GM04503 (cell line): ENCODE measurements at regions not wholly inside any gene's neighbourhood (a gene's known extent, or its start where the extent isn't known, plus 50 kb on each side); places are given as distances from the start of the nearest gene placed in this dataset.

ENCODE experiments used
- DNase-seq: peaks from one replicate; pipeline ENCODE4 v3.0.0-alpha.2; 2012; ENCODE audit warnings: low read depth

DNA sequence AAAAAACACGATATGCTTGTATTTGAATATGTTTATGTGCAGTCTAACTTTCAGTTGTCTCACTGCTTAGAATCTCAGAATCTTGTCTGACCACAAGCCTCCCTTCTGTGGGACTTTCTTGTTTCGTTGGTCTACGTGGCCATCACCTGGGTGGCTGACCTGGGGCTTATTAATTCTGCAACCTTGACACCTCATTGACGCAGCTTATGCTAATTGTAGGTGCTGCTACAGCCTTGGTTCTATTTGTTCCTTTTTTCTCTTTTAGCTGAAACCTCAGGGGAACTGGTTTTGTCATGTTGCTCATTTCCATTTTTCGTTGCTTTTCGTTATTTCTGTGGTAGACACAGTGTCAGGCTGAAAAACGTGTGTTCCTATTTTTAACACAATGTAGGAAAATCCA lies 273.7 kb downstream of the SLC4A3 start:
- no peak for DNase-seq

DNA sequence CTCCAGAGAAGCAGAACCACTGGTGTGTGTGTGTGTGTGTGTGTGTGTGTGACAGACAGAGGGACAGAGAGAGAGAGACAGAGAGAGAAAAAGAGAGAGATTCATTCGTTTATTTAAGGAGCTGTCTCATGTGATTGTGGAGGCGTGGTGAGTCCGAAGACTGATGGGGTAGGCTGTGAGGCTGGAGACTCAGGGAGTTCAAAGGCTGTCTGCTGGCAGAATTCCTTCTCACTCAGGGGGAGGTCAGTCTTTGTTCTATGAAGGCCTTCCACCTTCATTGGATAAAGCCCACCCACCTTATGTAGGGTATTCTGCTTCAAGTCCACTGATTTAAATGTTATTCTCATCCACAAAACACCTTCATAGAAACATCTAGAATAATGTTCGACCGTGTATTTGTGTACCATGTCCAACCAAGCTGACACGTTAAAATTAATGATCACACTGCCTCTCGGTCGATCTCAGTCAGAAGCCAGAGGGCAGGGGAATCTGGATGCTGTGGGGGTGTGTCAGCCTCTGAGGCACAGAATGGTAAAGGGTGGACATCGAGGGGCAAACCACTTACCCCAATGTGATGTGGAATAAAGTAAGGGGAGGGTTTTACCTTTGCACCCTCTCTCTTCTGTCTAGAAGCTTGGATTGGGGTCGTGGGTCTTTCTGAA lies 275.6 kb downstream of the SLC4A3 start:
- no peak for DNase-seq

DNA sequence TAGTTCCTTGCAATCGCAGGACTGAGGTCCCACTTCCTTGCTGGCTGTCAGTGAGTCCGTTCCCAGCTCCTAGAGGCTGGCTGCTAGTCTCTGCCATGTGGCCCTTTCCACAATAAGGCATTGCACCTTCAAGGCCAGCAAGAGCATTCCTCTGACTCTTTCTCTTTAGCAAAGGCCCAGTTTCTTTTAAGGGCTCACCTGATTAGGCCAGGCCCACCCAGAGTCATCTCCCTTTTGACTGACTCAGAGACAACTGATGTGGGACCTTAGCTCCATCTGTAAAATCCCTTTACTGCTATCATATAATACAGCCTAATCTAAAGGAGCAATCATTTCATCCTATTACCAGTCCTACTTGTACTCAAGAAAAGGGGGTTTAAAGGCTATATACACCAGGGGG lies 278.2 kb downstream of the SLC4A3 start:
- DNase-seq = no peak

DNA sequence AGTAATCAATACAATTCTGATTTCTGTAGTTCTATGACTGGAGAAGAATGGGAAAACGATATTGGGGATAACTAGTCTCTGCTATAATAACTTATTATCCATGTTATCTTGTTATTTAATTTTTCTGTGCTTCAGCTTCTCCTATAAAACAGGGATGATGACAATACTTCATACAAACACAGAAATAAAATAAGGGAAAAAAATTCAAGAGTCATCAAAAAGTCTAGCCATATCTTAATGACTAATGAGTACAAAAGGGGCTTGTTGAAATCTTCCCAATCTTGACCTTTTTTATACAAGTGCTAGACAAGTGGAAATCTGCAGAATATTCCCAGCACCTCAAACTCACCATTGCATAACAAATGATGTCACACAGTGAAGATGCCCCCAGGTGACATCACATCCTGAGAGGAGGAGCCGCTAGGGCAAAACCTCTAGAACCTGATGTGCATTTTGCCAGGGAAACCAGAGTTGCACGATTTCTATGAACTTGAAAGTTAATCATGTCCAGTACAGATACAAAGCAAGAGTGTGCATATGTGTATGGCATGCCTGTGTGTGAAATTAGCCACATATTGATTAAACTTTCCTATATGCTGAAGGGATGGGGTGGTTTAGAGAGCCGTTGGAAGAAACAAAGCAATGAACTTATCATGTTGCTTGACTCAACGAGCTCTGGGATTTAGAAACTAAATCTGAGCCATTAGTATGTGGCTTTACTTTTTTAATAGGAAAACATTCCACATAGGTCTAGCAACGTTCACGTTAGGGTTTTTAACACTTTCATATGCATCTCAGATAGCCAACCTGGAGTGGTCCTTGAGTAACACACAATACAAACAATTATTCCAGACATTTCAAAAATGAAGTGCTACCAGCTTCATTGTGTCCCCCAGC lies 278.9 kb downstream of the SLC4A3 start:
- no peak for DNase-seq

DNA sequence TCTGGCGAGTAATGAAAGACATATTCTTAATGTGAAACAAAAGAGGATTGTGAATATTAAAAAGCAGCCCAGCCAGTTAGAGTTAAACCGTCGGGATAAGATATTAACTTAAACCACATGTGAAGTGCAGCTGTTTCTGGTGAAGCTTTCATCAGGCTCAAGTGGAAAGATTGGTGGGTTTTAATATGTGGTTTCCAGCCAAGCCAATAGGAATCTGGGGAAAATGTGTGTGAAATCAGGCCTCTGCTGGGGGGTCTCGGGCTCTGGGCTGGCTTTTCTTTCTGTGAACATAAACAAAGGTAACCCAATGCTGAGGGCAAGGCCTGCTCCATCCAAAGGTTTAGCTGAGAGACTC lies 279.6 kb downstream of the SLC4A3 start:
- DNase-seq = no peak

DNA sequence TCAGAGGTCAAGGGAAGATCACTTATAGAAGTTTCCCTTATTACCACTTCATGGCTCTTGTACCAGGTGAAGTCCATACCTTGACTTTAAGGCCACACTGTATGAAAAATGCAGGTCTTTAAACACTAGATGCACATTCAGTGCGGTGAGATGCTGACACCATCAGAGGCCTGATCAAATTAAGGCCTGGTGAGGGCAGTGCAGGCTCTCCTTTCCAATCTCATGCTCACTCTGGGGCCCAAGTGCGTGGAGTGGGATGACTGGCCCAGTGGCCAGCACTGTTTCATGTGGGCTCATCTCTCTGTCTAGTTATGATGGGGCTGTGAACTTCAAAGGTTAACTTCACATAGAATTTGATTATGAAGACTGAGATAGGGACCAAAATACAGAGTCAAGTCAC lies 281.1 kb downstream of the SLC4A3 start:
- no peak for DNase-seq

DNA sequence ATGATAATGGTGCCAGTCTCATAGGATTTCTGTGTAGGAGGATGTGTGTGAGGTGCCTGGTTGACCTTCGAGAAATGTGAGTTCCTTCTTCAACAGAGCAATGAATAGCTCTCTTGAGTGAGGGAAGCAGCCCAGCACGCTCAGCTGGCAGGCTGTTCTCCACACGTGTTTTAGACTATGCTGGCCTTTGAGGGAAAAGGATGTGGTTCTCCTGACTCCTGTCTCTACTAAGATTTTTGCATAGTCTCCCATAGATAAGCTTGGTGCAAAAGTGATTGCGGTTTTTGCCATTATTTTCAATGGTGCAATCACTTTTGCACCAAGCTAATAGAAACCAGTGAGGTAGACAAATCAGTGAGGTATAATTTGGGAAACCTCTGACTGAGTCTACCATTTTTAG lies 284.1 kb downstream of the SLC4A3 start:
- no peak for DNase-seq

DNA sequence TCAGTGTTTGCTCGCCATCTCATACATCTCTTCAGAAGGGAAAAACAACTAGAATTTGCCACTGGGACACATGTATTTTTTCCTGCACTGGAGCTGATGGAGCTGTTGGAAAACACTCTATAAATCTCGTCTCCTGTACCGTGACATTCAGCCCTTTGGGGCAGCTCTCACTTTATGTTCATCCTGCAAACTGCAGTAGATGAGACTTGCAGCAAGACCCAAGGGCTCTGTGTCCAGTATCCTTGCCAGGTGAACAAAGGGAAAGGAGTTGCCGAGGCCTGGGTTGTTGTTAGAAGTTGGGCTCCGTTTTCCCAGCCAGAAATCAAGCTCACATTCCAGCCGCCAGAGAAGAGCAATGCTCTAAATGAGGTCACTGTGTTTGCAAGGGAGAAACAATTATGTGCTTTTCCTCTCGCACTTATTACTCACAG lies 285.1 kb downstream of the SLC4A3 start:
- peak; percentile 31 for DNase-seq

DNA sequence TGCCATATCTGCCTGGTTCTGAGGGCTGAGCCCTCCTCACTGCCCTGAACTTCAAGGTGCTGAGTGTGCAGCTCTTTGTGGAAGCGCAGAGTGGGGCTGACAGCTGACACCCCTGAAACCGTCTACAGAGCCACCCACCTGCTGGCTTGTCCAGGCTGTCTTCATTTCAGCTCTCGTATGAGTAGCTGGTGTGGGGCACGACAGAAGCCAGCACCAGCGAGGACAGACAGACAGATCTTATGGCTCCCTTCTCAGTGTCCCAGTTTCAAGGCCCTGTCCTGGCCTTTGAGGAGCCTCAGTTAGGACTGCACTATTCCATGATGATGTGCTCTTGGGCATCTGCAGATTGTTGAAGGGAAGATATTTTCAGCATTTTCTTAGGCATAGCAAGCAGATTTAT lies 287.1 kb downstream of the SLC4A3 start:
- no peak for DNase-seq

DNA sequence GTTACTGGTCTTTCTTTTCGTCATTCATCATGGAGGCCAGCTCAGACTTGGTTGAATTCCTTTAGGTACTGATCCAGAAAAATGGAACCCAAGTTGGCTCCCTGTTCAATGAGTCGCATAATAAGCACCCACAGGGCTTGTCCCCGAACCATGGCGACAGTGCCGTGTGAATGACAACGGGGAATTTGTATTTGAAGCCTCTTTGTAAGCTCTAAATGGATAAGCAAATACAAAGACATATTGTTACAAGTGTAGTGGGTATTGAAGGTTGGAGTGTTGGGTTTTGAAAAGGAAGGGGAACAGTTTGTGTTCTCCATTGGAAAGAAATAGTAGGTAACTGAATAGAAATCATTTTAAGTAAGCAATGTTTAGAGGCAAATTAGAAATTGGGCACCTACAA lies 288.9 kb downstream of the SLC4A3 start:
- no peak for DNase-seq

DNA sequence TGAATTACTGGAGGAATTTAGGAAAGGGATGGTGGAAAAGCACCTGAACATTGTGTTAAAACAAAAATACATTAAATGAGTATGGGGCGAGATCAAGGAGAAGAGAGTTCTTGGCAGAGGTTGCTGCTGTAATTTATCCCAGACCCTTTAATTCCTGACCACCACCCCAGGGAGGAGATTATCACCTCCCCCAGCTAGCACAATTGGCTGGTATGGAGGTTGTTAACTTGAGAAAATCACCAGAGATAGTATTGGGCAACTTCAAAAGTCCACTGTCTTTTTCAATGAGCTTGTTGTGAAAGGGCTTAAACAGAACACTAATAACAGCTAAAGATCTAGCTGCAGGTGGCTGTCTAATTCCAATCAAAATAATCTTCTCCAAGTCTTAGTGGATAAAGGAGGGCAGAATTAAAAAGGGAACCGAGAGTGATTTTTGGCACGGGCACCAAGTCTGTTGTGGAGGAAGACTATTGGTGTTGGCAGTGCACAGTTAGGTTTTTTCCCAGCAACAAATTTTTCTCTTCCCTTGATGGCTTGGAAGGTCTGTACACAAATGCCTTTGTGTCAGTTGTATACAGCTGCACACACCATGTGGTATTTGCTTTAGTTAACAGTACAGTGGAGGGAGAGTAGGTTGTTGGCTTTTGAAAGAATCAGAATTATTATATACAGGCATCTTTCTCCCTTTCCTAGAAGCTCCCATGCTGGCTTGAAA lies 289.5 kb downstream of the SLC4A3 start:
- DNase-seq = no peak

DNA sequence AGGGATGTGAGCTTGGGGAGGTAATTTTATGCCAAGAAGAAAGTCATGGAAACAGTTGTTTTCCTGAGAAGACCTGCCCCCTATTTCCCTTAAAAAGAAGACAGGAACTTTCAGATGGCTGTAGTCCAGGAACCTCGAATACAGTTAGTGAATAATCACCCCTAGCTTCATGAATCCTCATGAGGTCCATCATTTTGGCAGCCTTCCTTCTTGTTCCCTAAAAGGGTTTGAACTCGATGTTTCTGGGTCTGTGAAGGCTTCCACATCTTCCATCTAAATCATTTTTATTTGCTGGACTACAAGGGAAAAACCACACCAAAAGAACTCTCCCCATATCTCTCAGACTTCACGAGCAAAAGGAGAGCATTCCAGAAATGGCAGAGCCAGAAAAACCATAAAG lies 290.8 kb downstream of the SLC4A3 start:
- no peak for DNase-seq

DNA sequence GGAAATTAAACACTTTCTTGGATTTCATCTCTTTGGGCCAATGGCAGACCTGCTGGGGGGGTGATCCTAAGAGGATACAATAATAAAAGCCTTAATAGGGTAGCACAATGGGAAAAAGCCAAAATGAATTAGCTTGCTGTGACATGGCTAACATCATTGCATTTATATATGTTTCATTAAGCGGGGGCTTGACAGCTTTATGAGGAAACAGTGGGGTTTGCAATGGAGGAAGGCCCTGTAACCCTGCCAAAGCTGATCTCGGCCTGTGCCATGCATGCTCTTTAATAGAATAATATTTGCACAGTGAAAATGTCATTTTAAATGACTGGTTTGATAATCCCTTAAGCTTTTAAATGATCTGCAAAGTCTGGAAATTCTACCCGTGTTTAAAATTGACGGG lies 291.5 kb downstream of the SLC4A3 start:
- DNase-seq = no peak

DNA sequence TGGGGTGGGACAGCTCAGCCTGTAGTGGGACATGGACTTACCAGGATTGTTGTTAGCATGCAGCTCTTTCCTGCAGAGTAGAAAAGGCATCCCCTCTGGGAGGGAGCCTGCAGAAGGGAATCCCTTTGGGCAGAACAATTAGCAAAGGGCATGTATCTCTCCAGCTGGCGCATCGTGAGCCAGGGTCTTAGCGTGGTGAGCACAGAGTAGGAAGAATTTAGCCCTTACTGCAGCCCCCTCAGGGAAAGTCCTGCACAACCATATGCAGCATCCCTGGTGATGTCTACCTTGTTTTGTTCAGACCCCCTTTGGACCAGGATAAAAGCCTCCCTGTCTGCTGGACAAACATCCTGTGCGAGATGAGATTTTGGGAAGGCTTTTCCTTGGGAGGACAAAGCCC lies 292.1 kb downstream of the SLC4A3 start:
- DNase-seq = no peak

DNA sequence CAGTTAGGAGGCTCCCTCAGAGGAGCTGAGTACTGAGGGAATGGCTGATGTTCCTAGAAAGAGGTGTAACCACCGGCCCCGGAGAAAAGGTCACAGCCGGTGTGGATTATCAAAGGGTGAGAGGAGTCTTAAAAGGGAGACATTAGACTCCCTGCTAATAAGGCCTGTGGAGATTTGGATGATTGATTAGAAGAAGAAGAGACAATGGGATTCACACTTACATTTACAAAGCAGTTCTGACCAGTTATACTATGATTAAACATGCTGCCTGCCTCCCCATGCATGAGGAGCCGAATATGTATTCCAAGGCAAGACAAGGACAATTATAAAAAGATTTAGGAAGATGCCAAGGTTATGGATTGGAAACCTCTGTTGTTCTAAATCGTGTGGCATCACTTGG lies 302.4 kb downstream of the SLC4A3 start:
- no peak for DNase-seq

DNA sequence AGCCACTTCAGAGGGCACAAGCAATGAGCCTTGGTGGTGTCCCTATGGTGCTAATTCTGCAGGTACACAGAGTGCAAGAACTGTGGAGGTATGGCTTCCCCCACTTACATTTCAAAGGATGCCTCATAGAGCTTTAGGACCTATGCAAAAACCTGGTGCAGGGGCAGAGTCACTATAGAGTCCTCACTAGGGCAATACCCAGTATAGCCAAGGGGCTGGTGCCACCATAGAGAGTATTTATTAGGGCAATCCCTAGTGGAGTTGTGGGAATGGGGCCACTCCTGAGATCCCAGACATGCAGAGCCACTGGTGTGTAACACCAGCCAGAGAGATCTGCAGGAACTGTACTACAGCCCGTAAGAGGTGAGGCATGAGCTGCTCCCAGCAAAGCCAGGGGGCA lies 312.2 kb downstream of the SLC4A3 start:
- DNase-seq = no peak

DNA sequence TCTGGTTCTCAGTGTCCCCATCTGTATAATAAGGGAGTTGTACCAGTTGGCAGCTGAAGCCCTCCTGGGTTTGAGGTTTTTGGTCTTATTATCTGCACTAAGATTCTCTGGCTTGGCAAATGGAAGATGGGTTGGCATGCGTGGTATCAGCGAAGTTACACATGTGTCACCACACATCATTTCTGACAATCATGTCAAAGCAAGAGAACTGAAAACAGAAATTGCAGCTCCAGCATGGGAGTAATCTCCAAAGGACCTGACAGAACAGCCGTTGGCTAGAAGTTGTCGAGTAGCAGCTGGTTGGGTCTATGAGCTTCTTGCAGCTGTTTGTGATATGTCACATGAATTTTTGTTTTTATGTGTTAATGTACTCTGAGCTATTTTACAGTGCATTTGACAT lies 317.4 kb downstream of the SLC4A3 start:
- no peak for DNase-seq

DNA sequence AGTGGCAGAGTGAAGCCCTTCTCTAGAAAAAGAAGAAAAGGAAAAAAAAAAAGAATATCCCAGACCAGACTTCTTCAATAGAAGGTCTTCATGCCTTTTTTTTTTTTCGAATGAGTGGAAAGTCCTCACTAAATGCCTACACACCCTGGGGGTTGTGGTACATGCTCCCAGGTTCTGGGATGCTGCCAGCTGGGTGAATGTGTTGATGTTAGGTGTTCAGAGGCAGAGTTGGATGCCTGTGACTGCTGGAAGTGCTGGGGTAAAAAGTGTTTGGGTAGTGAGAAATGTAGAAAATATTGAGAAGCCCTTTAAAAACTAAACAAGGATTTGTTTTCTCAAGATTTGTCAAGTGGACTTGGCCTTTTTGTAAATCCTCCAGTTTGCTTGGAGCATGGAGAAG lies 318.6 kb downstream of the SLC4A3 start:
- no peak for DNase-seq

DNA sequence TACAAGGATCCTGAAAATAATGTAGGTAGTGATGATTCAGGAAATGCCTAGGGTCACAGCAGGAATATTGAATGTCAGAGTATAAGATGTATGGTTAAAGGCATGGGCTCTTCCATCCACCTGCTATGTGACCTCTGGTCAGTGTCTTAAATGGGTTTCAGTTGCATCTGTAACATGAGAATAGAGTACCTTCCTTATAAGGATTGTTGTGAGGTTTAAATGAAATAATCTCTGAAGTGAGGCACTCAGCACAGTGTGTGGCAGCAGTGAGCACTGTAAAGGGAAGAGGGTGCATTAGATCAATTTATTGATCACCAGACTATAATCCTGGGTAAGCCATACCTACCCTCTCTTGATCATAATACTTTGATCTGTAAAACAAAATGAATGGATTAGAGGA lies 319.1 kb downstream of the SLC4A3 start:
- DNase-seq = no peak

DNA sequence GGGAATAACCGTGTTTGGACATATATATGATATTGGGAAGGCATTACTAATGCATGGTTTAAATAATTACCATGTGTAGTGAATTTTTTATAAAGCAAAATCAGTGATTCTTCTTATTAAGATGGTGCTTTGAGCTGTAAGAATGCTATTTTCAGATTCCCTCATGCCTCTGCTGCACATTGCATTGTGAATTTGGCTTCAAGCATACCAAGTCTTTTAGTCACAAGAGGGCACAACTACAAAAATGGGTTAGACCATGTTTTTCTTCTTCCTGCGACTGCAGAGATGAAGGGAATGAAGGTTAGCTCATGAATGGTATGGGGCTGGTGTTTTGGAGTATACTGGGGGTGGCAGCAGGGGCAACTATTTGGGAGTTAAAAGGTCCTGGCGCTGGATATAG lies 320.1 kb downstream of the SLC4A3 start:
- no peak for DNase-seq

DNA sequence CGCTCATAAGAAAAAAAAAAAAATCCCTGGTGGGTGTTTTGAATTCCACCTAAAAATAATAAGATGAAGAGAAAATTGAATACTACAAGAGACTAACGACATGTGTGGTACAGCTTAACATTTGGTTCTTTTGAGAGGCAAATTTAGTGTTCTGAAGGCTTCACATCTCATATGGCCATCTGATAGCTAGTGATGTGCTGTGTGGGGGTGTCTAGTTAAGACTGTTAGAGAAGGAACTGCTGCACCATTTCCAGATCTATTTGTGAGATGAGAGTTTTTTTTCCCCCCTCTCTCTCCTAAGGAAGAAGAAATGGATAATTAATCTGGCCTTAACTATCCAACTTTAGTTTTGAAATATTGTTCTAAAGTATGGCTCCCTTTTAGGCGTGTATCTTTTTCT lies 321.6 kb downstream of the SLC4A3 start:
- no peak for DNase-seq

DNA sequence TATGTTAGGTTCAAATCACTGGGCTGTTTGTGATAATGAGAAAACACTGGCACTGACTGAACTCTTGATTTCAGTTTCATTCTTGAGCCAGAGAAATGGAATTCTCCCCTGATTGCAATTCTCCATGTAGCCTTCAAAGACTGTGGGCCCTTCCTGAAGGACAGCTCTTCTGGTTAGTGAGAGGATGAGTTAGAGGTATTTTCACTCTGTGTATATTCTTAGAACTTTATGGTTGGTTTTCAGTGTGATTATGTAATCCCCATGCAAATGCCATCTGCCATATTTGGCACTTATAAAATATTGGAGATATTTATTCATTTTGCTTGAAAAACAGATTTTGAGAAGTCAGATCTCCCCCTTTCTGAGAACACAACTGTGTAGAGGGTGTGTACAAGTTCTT lies 323.7 kb downstream of the SLC4A3 start:
- no peak for DNase-seq

DNA sequence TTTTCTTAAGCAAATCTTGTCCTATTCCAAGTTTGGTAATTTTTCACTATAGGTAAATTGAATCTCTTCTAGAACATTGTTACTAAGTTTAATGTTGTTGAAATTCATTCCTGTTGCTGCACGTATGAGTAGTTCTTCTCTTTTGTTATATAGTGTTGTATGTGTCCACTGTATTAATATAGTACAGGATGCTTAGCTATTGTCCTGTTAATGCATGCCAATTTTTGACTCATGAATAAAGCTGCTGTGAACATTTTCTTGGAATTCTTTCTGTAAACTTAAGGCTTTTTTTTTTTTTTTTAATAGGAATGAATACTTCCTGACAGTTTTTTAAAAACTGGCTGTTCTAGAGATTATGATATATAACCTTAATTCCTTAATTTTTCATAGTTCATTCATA lies 326.9 kb downstream of the SLC4A3 start:
- DNase-seq = no peak
